AG04449 (cell line): ENCODE measurements at regions not wholly inside any gene's neighbourhood (a gene's known extent, or its start where the extent isn't known, plus 50 kb on each side); places are given as distances from the start of the nearest gene placed in this dataset.

Source experiments
- CTCF ChIA-PET: fragments of 350-600 bp; formaldehyde crosslinking; extraction: SDS; loops from one replicate; lab custom pipeline; 2021; ENCODE audit warnings: antibody characterized with exemption; lab: Yijun Ruan, JAX
- POLR2A ChIA-PET: fragments of 400-600, 350-600 bp; formaldehyde crosslinking; extraction: SDS; loops from one replicate; lab custom pipeline; 2020; ENCODE audit warnings: antibody characterized with exemption, inconsistent platforms; lab: Yijun Ruan, JAX
- DNase-seq: peaks from one replicate; pipeline ENCODE4 v3.0.0-alpha.2; 2010; ENCODE audit warnings: low read depth, low spot score
- H3K4me3 ChIP-seq: 2 replicates; pipeline ENCODE4 v1.5.1; 2011; ENCODE audit warnings: low read depth, mild to moderate bottlenecking, control low read depth, low read length
- CTCF ChIP-seq: IDR thresholded peaks from one replicate; pipeline ENCODE4 v1.5.1; 2011; ENCODE audit warnings: mild to moderate bottlenecking, moderate library complexity, low read length, control low read depth, inconsistent platforms; ENCODE audit not compliant: insufficient read depth; ENCODE audit errors: missing control alignments

GRCh38 chr15:38720893-38721567, 156.4 kb upstream of the RASGRP1 start:
- no peak for TF ChIP-seq CTCF
- CTCF ChIA-PET = no interaction called here
- POLR2A ChIA-PET = interaction anchor here (0.7 kb wide), 1 partner anchor 124 kb away, joined by 3 read pairs; no protein-coding TSS in a partner anchor
- DNase-seq = no peak
- no peak overlapping the region for H3K4me3 ChIP-seq

GRCh38 chr15:38721568-38721945, 156.9 kb upstream of the RASGRP1 start:
- TF ChIP-seq CTCF = no peak
- CTCF ChIA-PET = no interaction called here

GRCh38 chr15:38722236-38722635, 157.6 kb upstream of the RASGRP1 start:
- ChIA-PET CTCF (interaction anchor here (1.2 to 1.5 kb wide), 4 partner anchors 8 to 31 kb away, joined by 4 to 5 read pairs (median 4); no protein-coding TSS in a partner anchor), POLR2A (no interaction called here)
- no peak for DNase-seq

More at GRCh38 chr15:38721568-38721945, 156.9 kb upstream of the RASGRP1 start:
- POLR2A ChIA-PET = no interaction called here
- no peak overlapping the region for H3K4me3 ChIP-seq
- no peak for DNase-seq

GRCh38 chr15:38724827-38725226, 160.2 kb upstream of the RASGRP1 start:
- POLR2A ChIA-PET = no interaction called here
- CTCF ChIA-PET = interaction anchor here (1.3 kb wide), 1 partner anchor 121 kb away, joined by 3 read pairs; no protein-coding TSS in a partner anchor

More at GRCh38 chr15:38722236-38722635, 157.6 kb upstream of the RASGRP1 start:
- no peak overlapping the region for H3K4me3 ChIP-seq
- TF ChIP-seq CTCF = no peak

GRCh38 chr15:38726187-38726586, 161.6 kb upstream of the RASGRP1 start:
- TF ChIP-seq CTCF = no peak
- DNase-seq = no peak
- POLR2A ChIA-PET = no interaction called here
- no peak overlapping the region for H3K4me3 ChIP-seq
- CTCF ChIA-PET = no interaction called here

More at GRCh38 chr15:38724827-38725226, 160.2 kb upstream of the RASGRP1 start:
- DNase-seq = no peak
- TF ChIP-seq CTCF = no peak
- H3K4me3 ChIP-seq = no peak overlapping the region

GRCh38 chr15:38733331-38733730, 168.7 kb upstream of the RASGRP1 start:
- H3K4me3 ChIP-seq = no peak overlapping the region
- no peak for DNase-seq
- ChIA-PET CTCF (interaction anchor here (1.5 kb wide), 1 partner anchor 11 kb away, joined by 4 read pairs; no protein-coding TSS in a partner anchor), POLR2A (no interaction called here)
- TF ChIP-seq CTCF = no peak
